CD4-positive, alpha-beta T cell (primary cell): ENCODE measurements at regions not wholly inside any gene's neighbourhood (a gene's known extent, or its start where the extent isn't known, plus 50 kb on each side); places are given as distances from the start of the nearest gene placed in this dataset.

Source experiments
- ATAC-seq: fragments of 200-7000 bp; cut with Tn5 transposase; one replicate; pipeline ENCODE4 v1.10.0; 2022; ENCODE audit warnings: mild to moderate bottlenecking; ENCODE audit not compliant: poor library complexity
- CTCF ChIA-PET: fragments of 350-600 bp; sonication (Branson Sonifier 250); formaldehyde crosslinking; loops from one replicate; lab custom pipeline; 2021; ENCODE audit warnings: antibody characterized with exemption, inconsistent platforms; lab: Charles Lee
- POLR2A ChIA-PET: fragments of 350-600 bp; sonication (Branson Sonifier 250); formaldehyde crosslinking; loops from one replicate; lab custom pipeline; 2021; ENCODE audit warnings: antibody characterized with exemption, inconsistent platforms; lab: Charles Lee
- DNase-seq, 14 experiments: peaks; one replicate each; pipeline ENCODE4 v3.0.0-alpha.2; 2013 to 2020; ENCODE audit warnings: mixed read lengths in 2 of 14
- H3K27ac ChIP-seq, 2 donors: one replicate each; pipeline versions ENCODE4 v1.5.1 to v1.7.0; 2013; ENCODE audit warnings: low read length in 2 of 2, low read depth in 1 of 2, mild to moderate bottlenecking in 1 of 2
- H3K27me3 ChIP-seq, 2 experiments: 1 replicate in 1 of 2; 2 replicates in 1 of 2; pipeline versions ENCODE4 v1.6.1 to v1.7.0; 2013; ENCODE audit warnings: low read length in 2 of 2, control low read depth in 1 of 2, mild to moderate bottlenecking in 1 of 2, moderate library complexity in 1 of 2; ENCODE audit not compliant: insufficient read depth in 2 of 2, control insufficient read depth in 1 of 2
- H3K36me3 ChIP-seq: one replicate; pipeline ENCODE4 v1.6.1; 2013; ENCODE audit warnings: low read length, control low read depth; ENCODE audit not compliant: insufficient read depth
- H3K4me1 ChIP-seq: one replicate; pipeline ENCODE4 v1.6.1; 2013; ENCODE audit warnings: low read length, control low read depth; ENCODE audit not compliant: insufficient read depth
- H3K4me3 ChIP-seq: one replicate; pipeline ENCODE4 v1.5.1; 2013; ENCODE audit warnings: mild to moderate bottlenecking, low read length, moderate library complexity
- H3K9me3 ChIP-seq, 2 experiments: 1 replicate in 1 of 2; 2 replicates in 1 of 2; pipeline versions ENCODE4 v1.6.1 to v1.7.0; 2013; ENCODE audit warnings: low read length in 2 of 2, mild to moderate bottlenecking in 2 of 2, control low read depth in 1 of 2, moderate library complexity in 1 of 2; ENCODE audit not compliant: control insufficient read depth in 1 of 2, insufficient read depth in 1 of 2
- H3K27ac Mint-ChIP-seq: one replicate; pipeline ENCODE4 v1.8.0; 2020; ENCODE audit warnings: mixed read lengths
- H3K27me3 Mint-ChIP-seq: one replicate; pipeline ENCODE4 v1.8.0; 2021; ENCODE audit warnings: mixed read lengths
- H3K36me3 Mint-ChIP-seq: one replicate; pipeline ENCODE4 v1.8.0; 2021; ENCODE audit warnings: low read depth, mixed read lengths
- H3K4me1 Mint-ChIP-seq: one replicate; pipeline ENCODE4 v1.8.0; 2021; ENCODE audit warnings: low read depth, mixed read lengths
- H3K4me3 Mint-ChIP-seq: one replicate; pipeline ENCODE4 v1.8.0; 2020; ENCODE audit warnings: mild to moderate bottlenecking, mixed read lengths
- H3K9me3 Mint-ChIP-seq: one replicate; pipeline ENCODE4 v1.8.0; 2020; ENCODE audit warnings: mixed read lengths
- CTCF ChIP-seq: fragments of 200-600 bp; IDR thresholded peaks from one replicate; pipeline ENCODE4 v1.8.0; 2022; ENCODE audit warnings: antibody characterized with exemption, mild to moderate bottlenecking
- intact Hi-C, 2 experiments: fragments of 100-400 bp; cut with DNase I in 1 of 2; cut with micrococcal nuclease in 1 of 2; formaldehyde crosslinking; loops; one replicate each; pipeline versions ENCODE4 v1.15.1 to v1.9.0; 2023 to 2025; cut with DNase I, micrococcal nuclease

GRCh38 chr9:68601081-68601480 lies 60.4 kb upstream of the TMEM252 start:
- H3K27me3 ChIP-seq = peaks cover 0 to 4% of the 10 kb centered on the region in 2 experiments
- ChIA-PET CTCF (no interaction called here), POLR2A (no interaction called here)
- Mint-ChIP-seq H3K4me3 (no peak overlapping the region), H3K36me3 (no peaks in the 10 kb centered on the region), H3K4me1 (no peaks in the 10 kb centered on the region), H3K27me3 (peaks cover 28% of the 10 kb centered on the region), H3K9me3 (no peaks in the 10 kb centered on the region), H3K27ac (no peak overlapping the region)
- no peak for TF ChIP-seq CTCF
- intact Hi-C loops = no loop called here
- DNase-seq = no peak
- H3K27ac ChIP-seq = no peak overlapping the region
- H3K36me3 ChIP-seq = no peaks in the 10 kb centered on the region
- no peak for ATAC-seq
- H3K9me3 ChIP-seq = no peaks in the 10 kb centered on the region
- H3K4me1 ChIP-seq = no peaks in the 10 kb centered on the region
- no peak overlapping the region for H3K4me3 ChIP-seq

DNA sequence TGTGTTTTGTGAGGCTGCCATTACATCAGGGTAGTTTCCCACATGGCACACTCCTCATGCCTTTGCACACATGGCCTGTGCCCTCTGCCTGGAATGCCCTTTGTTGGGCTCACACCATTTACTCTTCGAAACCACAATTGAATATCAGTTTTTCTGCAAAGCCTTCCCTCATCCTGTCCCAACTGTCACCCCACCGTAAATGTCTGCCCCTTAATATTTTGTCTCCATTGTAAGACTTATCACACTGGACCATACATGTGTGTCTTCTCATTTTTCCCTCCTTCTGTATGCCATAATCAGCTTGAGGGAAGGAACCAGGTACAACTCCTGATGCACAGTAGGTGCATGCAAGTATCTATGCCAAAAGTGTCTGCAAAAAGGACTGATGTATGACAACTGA lies 62.7 kb upstream of the TMEM252 start:
- POLR2A ChIA-PET = no interaction called here
- no peak overlapping the region for H3K27ac ChIP-seq
- no peaks in the 10 kb centered on the region for H3K4me1 Mint-ChIP-seq
- no peaks in the 10 kb centered on the region for H3K9me3 ChIP-seq
- no peak for ATAC-seq
- intact Hi-C loops = no loop called here
- no peak overlapping the region for H3K27ac Mint-ChIP-seq
- TF ChIP-seq CTCF = no peak
- H3K36me3 Mint-ChIP-seq = no peaks in the 10 kb centered on the region
- DNase-seq = no peak
- H3K4me3 ChIP-seq = no peak overlapping the region
- peaks cover 0 to 4% of the 10 kb centered on the region in 2 experiments for H3K27me3 ChIP-seq
- CTCF ChIA-PET = no interaction called here
- H3K4me1 ChIP-seq = no peaks in the 10 kb centered on the region
- no peaks in the 10 kb centered on the region for H3K36me3 ChIP-seq
- H3K27me3 Mint-ChIP-seq = peaks cover 22% of the 10 kb centered on the region
- no peaks in the 10 kb centered on the region for H3K9me3 Mint-ChIP-seq
- no peak overlapping the region for H3K4me3 Mint-ChIP-seq

DNA sequence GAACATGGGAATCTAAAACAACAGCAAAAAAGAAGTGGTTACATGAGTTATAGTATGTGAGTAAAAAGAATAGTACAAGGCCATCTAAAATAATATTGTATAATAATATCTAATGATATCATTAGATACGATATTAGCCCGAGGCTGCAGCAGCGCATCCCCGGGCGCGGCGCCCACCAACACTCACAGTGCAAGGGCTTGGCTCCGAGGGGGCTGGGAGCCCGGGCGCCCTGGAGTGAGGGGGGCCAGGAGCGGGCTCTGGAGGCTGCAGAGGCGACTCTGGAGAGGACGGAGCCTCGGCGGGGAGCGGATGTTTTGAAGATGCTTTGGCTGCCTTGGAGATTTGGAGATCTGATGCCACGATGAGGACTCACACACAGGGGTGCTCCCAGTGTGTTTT lies 68.1 kb upstream of the TMEM252 start:
- no peak for DNase-seq
- POLR2A ChIA-PET = no interaction called here
- Histone ChIP-seq H3K9me3 (peaks cover 0 to 3% of the 10 kb centered on the region in 2 experiments), H3K4me3 (no peak overlapping the region), H3K36me3 (no peaks in the 10 kb centered on the region), H3K4me1 (no peaks in the 10 kb centered on the region), H3K27ac (no peak overlapping the region), H3K27me3 (peaks cover 0 to 4% of the 10 kb centered on the region in 2 experiments)
- intact Hi-C loops = no loop called here
- H3K27me3 Mint-ChIP-seq = peaks cover 8% of the 10 kb centered on the region
- H3K36me3 Mint-ChIP-seq = no peaks in the 10 kb centered on the region
- H3K4me3 Mint-ChIP-seq = no peak overlapping the region
- no peaks in the 10 kb centered on the region for H3K4me1 Mint-ChIP-seq
- no peak for TF ChIP-seq CTCF
- CTCF ChIA-PET = no interaction called here
- H3K9me3 Mint-ChIP-seq = no peaks in the 10 kb centered on the region
- ATAC-seq = no peak
- H3K27ac Mint-ChIP-seq = no peak overlapping the region
